Cardiac fibroblast (primary cell): ENCODE measurements at regions not wholly inside any gene's neighbourhood (a gene's known extent, or its start where the extent isn't known, plus 50 kb on each side); places are given as distances from the start of the nearest gene placed in this dataset.
"Not testable (repeated sequence)": the region's sequence is repeated elsewhere in the genome, so short reads cannot be mapped to it uniquely, and the experiment has no call there.

Source experiments
- DNase-seq, 2 donors: peaks; one replicate each; pipeline versions ENCODE4 v3.0.0 to v3.0.0-alpha.2; 2010; ENCODE audit warnings: low read depth in 2 of 2
- H3K4me3 ChIP-seq, 2 donors: replicated peaks in 1 of 2; 1 replicate in 1 of 2; 2 replicates in 1 of 2; pipeline ENCODE4 v1.5.1; 2011; ENCODE audit warnings: low read depth in 2 of 2, low read length in 2 of 2, mild to moderate bottlenecking in 2 of 2, moderate library complexity in 1 of 2
- CTCF ChIP-seq: IDR thresholded peaks from one replicate; pipeline ENCODE4 v1.5.1; 2011; ENCODE audit warnings: low read depth, mild to moderate bottlenecking, low read length, inconsistent platforms

- DNase-seq = no peak
- TF ChIP-seq CTCF = no peak
- H3K4me3 ChIP-seq = no peak overlapping the region
Observed at GRCh38 chr12:84484798-84485197, 427.8 kb downstream of the SLC6A15 start.

- no peak for TF ChIP-seq CTCF
- DNase-seq = no peak
- no peak overlapping the region for H3K4me3 ChIP-seq
Observed at GRCh38 chr12:84480803-84481202, 431.8 kb downstream of the SLC6A15 start.

- TF ChIP-seq CTCF = no peak
- no peak overlapping the region for H3K4me3 ChIP-seq
- DNase-seq = no peak
Observed at GRCh38 chr12:84470361-84470760, 442.2 kb downstream of the SLC6A15 start.

- no peak for DNase-seq
- H3K4me3 ChIP-seq = no peak overlapping the region
- no peak for TF ChIP-seq CTCF
Observed at GRCh38 chr12:84464616-84465015, 448.0 kb downstream of the SLC6A15 start.

GRCh38 chr12:84463741-84464495, 448.7 kb downstream of the SLC6A15 start:
- peak in 1 of 2 donors; percentile 2 for DNase-seq
- no peak overlapping the region for H3K4me3 ChIP-seq
- no peak for TF ChIP-seq CTCF

- TF ChIP-seq CTCF = no peak
- no peak overlapping the region for H3K4me3 ChIP-seq
- DNase-seq = no peak
Observed at GRCh38 chr12:84455598-84455997, 457.0 kb downstream of the SLC6A15 start.

- peak in 1 of 2 donors; percentile 2 for DNase-seq
- H3K4me3 ChIP-seq = not testable (repeated sequence)
Observed at GRCh38 chr12:84446478-84446877, 466.1 kb downstream of the SLC6A15 start.
